ENCODE measurements at regions not wholly inside any gene's neighbourhood (a gene's known extent, or its start where the extent isn't known, plus 50 kb on each side); places are given as distances from the start of the nearest gene placed in this dataset.

- no peak for DNase-seq (ENCODE audit: low read depth)
Measured at GRCh38 chr2:177058747-177059146, 153.8 kb upstream of the HNRNPA3 start.

- no peak for DNase-seq (ENCODE audit: low read depth)
Measured at GRCh38 chr2:177059293-177059692, 153.3 kb upstream of the HNRNPA3 start.

GRCh38 chr2:177063331-177063730 lies 149.3 kb upstream of the HNRNPA3 start:
- DNase-seq (ENCODE audit: low read depth), result no peak

DNA sequence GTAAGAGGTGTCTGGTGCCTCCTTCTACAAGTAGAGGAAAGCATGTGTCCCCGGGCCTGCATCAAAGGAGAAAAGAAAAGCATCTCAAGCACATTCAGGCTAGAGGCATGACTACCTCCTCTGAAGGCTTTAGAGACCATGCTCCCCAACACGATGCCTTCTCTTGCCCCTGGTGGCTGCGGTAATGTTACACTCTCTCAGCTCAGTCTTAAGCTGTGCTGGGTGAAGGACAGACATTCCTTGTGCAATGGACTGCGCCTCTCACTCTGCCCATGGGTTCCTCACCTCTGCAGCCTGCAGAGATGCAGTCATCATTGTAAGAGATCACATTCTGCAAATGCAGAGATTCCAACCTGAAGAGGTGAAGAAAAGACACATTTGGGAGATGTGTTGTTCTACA lies 148.2 kb upstream of the HNRNPA3 start:
- no peak for DNase-seq (ENCODE audit: low read depth)

DNA sequence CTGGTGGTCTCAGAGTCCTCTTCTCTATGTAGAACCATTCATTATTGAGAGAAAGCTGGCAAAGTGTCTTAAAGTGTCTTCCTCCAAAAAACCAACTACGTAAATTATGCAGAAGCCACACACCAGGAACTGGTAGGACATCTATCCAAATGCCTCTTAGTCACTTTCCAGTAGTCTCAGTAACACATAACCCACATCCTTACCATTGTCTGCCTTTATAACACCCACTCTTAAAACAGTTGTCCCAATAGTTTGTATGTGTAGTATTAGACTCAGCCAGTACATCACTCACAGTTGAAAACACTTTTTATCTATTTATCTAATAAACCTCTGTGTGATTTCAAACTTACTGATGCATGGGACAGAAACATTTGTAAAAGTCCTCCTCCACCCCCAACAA lies 143.6 kb upstream of the HNRNPA3 start:
- DNase-seq (ENCODE audit: low read depth), result no peak

DNA sequence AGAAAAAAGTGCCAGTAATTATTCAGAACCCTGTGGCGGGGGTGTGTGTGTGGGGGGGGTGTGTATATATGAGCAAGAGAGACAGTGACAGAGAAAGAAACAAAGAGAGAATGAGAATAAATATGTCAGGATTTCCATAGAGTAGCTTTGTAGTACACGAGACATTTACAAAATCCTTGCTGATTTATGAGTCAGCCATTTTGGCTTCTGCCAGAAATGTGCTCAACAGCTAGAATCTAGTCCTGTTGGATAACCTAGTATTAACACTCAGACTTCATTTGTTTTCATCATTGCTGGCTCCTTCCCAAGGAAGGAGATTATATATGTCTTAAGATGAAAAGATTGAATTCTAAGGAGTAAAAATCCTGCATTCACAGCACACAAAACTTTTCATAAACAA lies 140.5 kb upstream of the HNRNPA3 start:
- DNase-seq (ENCODE audit: low read depth), result no peak

- no peak for DNase-seq (ENCODE audit: low read depth)
Measured at GRCh38 chr2:177073611-177074010, 139.0 kb upstream of the HNRNPA3 start.

GRCh38 chr2:177074099-177074710 lies 138.4 kb upstream of the HNRNPA3 start:
- DNase-seq (ENCODE audit: low read depth), result no peak

GRCh38 chr2:177075254-177075653 lies 137.3 kb upstream of the HNRNPA3 start:
- DNase-seq (ENCODE audit: low read depth), result no peak

DNA sequence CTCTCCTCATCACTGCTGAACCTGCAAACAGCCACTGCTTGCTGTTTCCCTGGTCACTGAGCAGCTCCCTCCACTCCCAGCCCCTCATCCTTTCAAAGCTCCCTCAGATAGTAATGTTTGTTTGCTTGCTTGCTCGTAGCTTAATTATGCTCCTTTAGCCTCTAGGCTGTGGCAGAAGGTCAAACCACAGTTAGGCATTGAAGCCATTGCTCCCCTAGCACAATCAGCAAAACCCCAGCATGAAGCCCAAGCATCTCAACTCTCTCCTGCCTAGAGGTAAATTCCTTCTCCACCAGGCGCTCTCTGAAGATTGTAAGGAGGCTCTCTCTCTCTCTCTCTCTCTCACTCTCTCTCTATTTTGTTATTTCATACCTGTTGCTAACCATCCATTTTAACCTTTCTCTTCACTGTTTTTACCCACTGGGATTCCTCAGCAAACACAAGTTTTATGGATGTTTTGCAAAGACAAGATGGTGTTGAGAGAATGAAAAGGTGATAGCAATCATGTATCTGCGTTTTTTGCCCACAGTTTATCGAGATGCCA lies 135.9 kb upstream of the HNRNPA3 start:
- no peak for DNase-seq (ENCODE audit: low read depth)

GRCh38 chr2:177077778-177078177 lies 134.8 kb upstream of the HNRNPA3 start:
- DNase-seq (ENCODE audit: low read depth), result no peak

DNA sequence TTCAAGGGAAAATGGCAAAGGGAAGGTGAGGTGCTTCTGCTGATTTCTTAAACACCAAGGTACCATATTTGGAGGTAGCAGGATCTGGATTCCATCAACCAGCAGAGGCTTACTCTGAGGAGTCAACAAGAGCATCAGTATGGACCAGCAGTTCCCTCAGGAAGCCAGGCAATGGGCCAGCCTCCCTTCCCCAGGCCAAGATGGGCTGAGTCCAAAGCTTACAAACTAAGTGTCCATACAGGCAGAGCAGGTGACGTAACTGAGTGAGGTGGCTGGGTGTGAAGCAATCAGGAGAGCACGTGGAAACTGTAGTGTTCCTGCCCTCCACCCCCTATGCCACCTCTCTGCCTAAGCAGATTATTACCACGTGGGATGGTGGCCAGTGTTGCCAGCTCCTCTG lies 134.2 kb upstream of the HNRNPA3 start:
- DNase-seq (ENCODE audit: low read depth), result peak; percentile 18

DNA sequence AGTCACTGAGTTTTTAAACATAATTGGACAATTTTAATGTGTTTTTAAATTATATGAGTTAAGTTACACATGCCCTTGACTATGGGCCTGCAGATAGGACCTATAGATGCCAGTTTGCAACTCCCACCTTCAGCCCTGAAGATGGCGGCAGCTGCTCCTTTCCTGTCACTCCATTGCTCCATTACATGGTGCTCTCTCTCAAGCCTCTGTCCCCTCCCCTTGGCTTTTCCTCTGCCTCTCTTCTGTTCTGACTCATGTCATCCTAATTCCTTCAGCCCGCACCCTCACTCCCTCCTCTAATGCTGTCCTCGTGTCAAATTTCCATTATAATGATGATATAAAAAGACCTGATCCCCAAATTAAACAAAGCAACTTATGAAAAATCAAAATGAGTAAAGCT lies 133.7 kb upstream of the HNRNPA3 start:
- DNase-seq (ENCODE audit: low read depth), result no peak

- DNase-seq (ENCODE audit: low read depth), result no peak
Measured at GRCh38 chr2:177080746-177081284, 131.8 kb upstream of the HNRNPA3 start.

DNA sequence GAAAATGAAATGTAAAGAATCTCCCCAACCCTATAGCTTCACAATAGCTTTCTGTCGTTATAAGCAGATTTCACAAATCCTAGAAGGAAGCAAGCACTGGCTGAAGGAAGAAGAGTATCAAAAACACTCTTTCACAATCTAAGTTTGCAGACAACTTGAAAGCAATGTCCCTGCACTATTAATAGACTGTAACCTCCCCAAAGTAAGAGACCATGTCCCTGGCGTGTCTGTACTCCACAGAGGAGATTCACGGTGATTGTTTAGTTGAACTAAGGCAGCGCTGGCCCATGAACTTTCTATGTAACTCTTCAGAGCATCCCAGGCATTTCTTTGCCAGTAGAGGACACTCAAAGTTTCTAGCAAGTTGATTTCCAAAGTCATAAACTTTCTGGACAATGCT lies 128.0 kb upstream of the HNRNPA3 start:
- DNase-seq (ENCODE audit: low read depth), result no peak

DNA sequence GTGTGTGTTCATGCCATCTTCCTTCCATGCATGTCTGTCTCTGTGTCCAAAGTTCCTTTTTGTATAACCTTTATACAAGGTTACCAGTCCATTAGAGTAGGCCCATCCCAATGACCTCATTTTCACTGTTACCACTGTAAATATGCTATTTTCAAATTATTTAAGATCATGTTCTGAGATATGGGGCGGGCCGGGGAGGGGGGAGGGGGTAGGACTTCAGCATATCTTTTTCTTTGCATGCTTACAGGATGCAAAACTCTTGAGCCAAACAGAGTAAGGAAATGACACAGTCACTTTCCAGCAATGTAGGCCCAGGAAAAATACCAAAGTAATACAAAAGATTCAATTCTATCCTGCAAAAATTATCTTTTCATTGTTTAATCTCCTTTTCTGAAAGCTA lies 124.1 kb upstream of the HNRNPA3 start:
- DNase-seq (ENCODE audit: low read depth), result no peak

DNA sequence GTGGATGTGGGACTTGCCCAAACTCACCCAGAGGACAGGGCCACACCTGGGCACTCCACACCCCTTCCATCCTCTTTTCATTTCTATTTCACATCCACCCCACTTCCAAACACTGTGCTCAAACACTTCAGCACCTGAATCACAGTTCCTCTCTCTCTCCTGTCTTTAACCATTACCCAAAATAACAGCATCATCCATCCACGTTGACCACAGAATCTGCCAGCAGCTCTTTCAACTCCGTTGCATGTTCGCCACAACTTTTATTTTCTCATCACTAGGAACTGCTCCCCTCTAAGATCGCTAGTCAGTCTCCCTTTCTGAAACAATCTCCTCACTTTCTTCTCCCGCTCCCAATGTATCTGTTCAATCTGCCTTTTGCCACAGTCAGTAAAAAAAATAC lies 121.6 kb upstream of the HNRNPA3 start:
- no peak for DNase-seq (ENCODE audit: low read depth)

DNA sequence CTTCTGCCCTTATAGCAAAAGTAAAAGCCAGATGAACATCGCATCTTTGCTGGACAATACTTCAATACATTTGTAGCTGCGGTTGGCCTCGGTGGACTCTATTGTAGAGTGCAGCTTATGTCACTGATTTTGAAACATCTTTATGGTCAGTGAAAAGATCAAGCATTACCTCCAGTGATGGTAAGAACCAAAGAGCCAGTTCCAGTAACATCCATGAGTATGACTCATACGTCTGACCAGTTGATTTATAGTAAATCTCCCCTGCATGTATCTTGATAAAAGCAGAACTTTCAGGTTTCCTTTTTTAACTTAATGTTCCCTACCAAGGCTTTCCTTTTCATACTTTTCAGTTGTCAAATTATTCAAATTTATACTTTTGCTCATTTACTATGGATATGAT lies 119.2 kb upstream of the HNRNPA3 start:
- DNase-seq (ENCODE audit: low read depth), result no peak

DNA sequence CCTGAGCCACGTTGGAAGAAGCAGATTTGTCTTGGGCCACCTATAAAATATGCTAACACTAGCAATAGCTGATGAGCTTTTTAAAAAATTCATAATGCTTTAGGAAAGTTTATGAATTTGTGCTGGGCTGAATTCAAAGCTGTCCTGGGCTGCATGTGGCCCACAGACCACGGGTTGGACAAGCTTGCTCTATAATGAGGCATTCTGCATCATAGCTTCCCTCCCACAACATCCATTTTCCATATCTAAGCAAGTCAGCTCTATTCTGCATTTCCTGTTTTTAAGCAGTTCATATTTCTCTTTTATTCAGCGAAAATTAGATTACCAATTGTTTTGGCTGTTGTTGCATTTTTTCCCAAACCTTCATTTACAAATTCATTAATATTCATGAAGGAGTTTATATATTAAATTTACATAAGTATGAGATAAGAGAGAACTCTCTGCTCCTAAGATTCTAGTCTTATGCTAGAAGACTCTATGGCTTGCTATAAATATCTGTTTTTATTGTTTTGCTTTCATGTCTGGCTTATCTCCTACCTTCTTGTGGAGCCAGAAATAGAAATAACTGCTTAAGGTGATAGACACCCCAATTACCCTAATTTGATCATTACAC lies 114.5 kb upstream of the HNRNPA3 start:
- no peak for DNase-seq (ENCODE audit: low read depth)

GRCh38 chr2:177101930-177102329 lies 110.7 kb upstream of the HNRNPA3 start:
- DNase-seq (ENCODE audit: low read depth), result no peak

GRCh38 chr2:177106212-177106611 lies 106.4 kb upstream of the HNRNPA3 start:
- no peak for DNase-seq (ENCODE audit: low read depth)

GRCh38 chr2:177108890-177109289 lies 103.7 kb upstream of the HNRNPA3 start:
- DNase-seq (ENCODE audit: low read depth), result no peak

DNA sequence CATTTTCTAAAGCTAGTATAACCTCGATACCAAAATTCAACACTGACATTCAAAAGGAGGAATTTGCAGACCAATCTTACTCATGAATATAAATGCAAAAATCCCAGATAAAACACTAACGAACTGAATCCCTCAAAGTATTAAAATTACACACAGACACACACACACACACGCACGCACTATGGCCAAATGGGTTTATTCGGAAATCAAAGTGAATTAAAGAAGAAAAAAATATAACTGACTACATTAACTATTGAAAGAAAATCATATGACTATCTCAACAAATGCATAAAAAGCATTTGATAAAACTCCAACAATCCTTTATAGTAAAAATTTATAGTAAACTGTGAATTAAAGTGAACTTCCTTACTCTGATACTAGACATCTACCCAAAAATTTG lies 97.9 kb upstream of the HNRNPA3 start:
- no peak for DNase-seq (ENCODE audit: low read depth)

- DNase-seq (ENCODE audit: low read depth), result no peak
Measured at GRCh38 chr2:177117755-177118154, 94.8 kb upstream of the HNRNPA3 start.

Measured in HS-5 (cell line).